ENCODE measurements at regions not wholly inside any gene's neighbourhood (a gene's known extent, or its start where the extent isn't known, plus 50 kb on each side); places are given as distances from the start of the nearest gene placed in this dataset.
"Not testable (repeated sequence)": the region's sequence is repeated elsewhere in the genome, so short reads cannot be mapped to it uniquely, and the experiment has no call there.

DNA sequence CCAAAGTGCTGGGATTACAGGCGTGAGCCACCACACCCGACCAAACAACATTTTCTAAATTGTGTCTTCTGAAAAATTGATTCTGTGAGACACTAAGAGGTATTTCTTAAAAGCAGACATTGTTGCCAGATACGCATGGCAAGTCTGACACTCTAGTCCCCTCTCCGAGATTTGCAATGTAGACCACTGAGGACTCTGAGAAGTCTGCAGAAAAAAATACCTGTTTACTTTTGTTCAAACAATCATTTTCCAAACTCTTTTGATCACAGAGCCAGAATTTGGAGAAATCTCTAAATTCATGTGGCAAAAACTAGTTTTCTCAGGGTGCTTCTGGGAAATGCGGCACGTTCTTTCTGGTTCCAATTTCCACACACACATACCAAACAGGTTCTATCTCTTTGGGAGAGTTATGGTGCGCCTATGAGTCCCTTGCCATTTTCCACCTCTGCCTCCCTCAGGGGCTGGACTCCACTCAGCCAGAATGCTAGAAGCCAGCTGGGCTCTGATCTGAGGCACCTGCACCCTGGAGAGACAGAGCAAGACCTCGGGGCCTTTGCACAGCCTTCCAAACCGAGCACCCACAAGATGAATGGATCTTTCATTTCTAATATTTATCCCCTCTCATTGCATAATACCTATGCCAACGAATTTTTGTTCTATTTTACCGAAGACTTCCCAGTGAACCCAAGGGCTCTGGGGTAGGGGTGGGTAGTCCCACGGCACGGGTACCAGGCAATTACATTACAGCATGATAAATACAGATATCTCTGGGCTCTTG is 152.7 kb downstream of the MYCN start:
- no peaks in the 10 kb centered on the region for H3K4me1 ChIP-seq (ENCODE audit: insufficient read depth, poor library complexity, severe bottlenecking)
- ATAC-seq (ENCODE audit: low read depth), result no peak
- DNase-seq (ENCODE audit: low spot score), result no peak
- no peaks in the 10 kb centered on the region for H3K36me3 ChIP-seq (ENCODE audit: low read depth)
- no peaks in the 10 kb centered on the region for H3K9me3 ChIP-seq (ENCODE audit: severe bottlenecking)
- no peaks in the 10 kb centered on the region for H3K27me3 ChIP-seq (ENCODE audit: insufficient read depth, poor library complexity, severe bottlenecking)
- H3K4me3 ChIP-seq (ENCODE audit: severe bottlenecking), result no peak overlapping the region
- no peak overlapping the region for H3K27ac ChIP-seq (ENCODE audit: poor library complexity, severe bottlenecking)
- TF ChIP-seq, protein P1, sequence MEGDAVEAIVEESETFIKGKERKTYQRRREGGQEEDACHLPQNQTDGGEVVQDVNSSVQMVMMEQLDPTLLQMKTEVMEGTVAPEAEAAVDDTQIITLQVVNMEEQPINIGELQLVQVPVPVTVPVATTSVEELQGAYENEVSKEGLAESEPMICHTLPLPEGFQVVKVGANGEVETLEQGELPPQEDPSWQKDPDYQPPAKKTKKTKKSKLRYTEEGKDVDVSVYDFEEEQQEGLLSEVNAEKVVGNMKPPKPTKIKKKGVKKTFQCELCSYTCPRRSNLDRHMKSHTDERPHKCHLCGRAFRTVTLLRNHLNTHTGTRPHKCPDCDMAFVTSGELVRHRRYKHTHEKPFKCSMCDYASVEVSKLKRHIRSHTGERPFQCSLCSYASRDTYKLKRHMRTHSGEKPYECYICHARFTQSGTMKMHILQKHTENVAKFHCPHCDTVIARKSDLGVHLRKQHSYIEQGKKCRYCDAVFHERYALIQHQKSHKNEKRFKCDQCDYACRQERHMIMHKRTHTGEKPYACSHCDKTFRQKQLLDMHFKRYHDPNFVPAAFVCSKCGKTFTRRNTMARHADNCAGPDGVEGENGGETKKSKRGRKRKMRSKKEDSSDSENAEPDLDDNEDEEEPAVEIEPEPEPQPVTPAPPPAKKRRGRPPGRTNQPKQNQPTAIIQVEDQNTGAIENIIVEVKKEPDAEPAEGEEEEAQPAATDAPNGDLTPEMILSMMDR (IDR thresholded peaks at IDR 0.05; ENCODE audit: poor library complexity, severe bottlenecking), result no peak

DNA sequence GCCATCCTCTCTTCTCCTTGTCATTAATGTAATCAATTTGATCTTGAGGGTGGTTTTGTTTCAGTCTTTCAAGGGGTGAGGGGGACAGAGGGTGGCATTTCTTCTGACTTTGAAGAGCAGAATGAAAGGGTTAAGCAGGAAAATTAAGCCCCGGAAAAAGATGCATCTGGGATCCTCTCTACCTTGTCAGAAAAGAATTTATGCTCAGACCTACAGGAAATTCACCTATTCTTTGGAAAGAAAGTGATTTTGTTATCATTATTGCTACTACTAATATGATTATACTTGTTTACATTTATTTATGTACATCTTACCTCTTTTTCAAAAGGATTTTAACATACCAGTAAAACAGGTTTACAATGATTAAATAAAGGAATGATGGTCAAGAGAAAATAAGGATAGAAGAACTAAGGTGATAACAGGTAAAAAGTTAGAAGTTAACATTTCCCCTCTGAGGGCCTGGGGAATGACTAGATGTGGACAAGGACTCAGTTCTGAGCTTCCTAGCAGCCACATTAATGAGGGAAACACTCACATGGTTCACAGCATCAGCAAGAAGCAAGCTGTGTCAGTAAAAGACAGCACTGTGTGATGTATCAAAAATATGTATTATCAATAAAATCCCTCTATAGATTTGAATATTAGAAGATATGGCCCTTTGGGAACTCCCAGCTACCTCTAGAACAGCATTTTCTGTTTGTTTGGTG is 151.4 kb downstream of the MYCN start:
- no peaks in the 10 kb centered on the region for H3K9me3 ChIP-seq (ENCODE audit: severe bottlenecking)
- no peak for ATAC-seq (ENCODE audit: low read depth)
- TF ChIP-seq, protein P1 (IDR thresholded peaks at IDR 0.05; ENCODE audit: poor library complexity, severe bottlenecking), result no peak
- H3K4me1 ChIP-seq (ENCODE audit: insufficient read depth, poor library complexity, severe bottlenecking), result no peaks in the 10 kb centered on the region
- H3K27me3 ChIP-seq (ENCODE audit: insufficient read depth, poor library complexity, severe bottlenecking), result no peaks in the 10 kb centered on the region
- H3K36me3 ChIP-seq (ENCODE audit: low read depth), result no peaks in the 10 kb centered on the region
- DNase-seq (ENCODE audit: low spot score), result no peak
- H3K27ac ChIP-seq (ENCODE audit: poor library complexity, severe bottlenecking), result no peak overlapping the region
- no peak overlapping the region for H3K4me3 ChIP-seq (ENCODE audit: severe bottlenecking)

DNA sequence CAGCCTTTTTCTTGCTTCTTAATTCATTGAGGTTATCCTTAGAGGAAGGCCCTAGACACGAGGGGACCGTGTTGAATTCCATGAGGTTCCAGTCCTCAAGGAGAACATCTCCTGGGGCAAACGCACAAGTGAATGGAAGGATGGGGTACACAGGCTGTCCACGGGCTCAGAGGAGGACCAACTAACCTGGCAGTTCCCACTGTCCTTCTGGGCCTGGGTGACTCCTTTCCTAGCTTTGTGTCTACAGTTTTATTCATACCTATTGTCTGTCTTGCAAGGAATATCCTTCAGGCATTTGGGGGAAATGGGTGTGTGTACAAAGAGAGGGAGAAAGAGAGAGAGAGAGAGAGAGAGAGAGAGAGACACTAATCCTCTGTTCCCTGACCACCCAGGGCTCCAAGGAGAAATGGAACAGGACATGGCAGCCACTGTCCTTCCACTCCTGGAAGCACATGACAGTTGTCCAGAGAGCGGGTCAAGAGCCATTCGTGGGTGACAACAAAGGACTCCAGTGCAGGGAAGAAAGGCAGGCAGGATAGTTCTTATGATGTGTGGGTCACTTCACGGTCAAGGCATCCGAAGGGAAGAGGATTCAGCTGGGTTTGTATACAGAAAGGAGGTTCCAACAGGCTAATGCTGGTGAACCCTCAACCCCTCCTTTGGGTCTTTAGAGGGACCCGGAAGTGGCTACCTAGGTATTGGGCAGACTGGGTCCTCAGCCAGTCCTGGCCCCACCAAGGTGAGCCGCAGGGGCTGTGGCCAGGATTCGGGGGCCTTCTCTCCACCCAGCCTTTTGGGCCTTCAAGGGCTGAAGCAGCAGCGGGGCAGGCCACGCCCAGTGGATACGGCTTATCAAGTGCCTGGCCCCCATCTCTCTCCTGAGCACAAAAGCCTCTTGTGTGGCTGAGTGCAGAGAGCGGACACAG is 150.6 kb downstream of the MYCN start:
- Histone ChIP-seq H3K27me3 (ENCODE audit: insufficient read depth, poor library complexity, severe bottlenecking) (no peaks in the 10 kb centered on the region), H3K36me3 (ENCODE audit: low read depth) (no peaks in the 10 kb centered on the region), H3K9me3 (ENCODE audit: severe bottlenecking) (no peaks in the 10 kb centered on the region), H3K4me1 (ENCODE audit: insufficient read depth, poor library complexity, severe bottlenecking) (no peaks in the 10 kb centered on the region), H3K27ac (ENCODE audit: poor library complexity, severe bottlenecking) (no peak overlapping the region), H3K4me3 (ENCODE audit: severe bottlenecking) (no peak overlapping the region)
- no peak for ATAC-seq (ENCODE audit: low read depth)
- TF ChIP-seq, protein P1 (IDR thresholded peaks at IDR 0.05; ENCODE audit: poor library complexity, severe bottlenecking), result no peak
- no peak for DNase-seq (ENCODE audit: low spot score)

DNA sequence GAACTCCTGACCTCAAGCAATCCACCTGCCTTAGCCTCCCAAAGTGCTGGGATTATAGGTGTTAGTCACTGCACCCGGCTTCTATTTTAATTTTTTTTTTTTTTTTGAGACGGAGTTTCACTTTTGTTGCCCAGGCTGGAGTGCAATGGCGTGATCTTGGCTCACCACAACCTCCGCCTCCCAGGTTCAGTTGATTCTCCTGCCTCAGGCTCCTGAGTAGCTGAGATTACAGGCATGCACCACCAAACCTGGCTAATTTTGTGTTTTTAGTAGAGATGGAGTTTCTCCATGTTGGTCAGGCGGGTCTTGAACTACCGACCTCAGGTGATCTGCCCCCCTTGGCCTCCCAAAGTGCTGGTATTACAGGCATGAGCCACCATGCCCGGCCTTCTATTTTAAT is 149.1 kb downstream of the MYCN start:
- H3K4me1 ChIP-seq (ENCODE audit: insufficient read depth, poor library complexity, severe bottlenecking); H3K9me3 ChIP-seq (ENCODE audit: severe bottlenecking); H3K4me3 ChIP-seq (ENCODE audit: severe bottlenecking); ATAC-seq (ENCODE audit: low read depth); DNase-seq (ENCODE audit: low spot score); H3K27ac ChIP-seq (ENCODE audit: poor library complexity, severe bottlenecking); H3K36me3 ChIP-seq (ENCODE audit: low read depth); H3K27me3 ChIP-seq (ENCODE audit: insufficient read depth, poor library complexity, severe bottlenecking): not testable (repeated sequence)

DNA sequence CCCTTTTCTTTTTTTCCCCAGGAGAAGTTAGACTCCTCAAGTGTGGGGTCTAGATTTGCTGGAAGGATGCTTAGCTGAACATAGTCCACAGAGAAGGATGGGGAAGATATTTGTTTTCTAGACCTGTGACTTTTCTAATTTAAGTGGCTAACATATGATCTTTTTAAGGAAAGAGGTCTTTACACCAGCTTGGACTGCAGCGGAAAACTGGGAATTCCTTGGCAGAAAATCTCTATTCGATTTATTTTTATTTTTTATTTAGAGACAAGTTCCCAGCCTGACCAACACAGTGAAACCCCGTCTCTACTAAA is 148.4 kb downstream of the MYCN start:
- no peak for ATAC-seq (ENCODE audit: low read depth)
- H3K27me3 ChIP-seq (ENCODE audit: insufficient read depth, poor library complexity, severe bottlenecking), result no peaks in the 10 kb centered on the region
- H3K4me1 ChIP-seq (ENCODE audit: insufficient read depth, poor library complexity, severe bottlenecking), result no peaks in the 10 kb centered on the region
- no peak overlapping the region for H3K4me3 ChIP-seq (ENCODE audit: severe bottlenecking)
- TF ChIP-seq, protein P1 (IDR thresholded peaks at IDR 0.05; ENCODE audit: poor library complexity, severe bottlenecking), result no peak
- no peaks in the 10 kb centered on the region for H3K36me3 ChIP-seq (ENCODE audit: low read depth)
- DNase-seq (ENCODE audit: low spot score), result no peak
- no peak overlapping the region for H3K27ac ChIP-seq (ENCODE audit: poor library complexity, severe bottlenecking)
- no peaks in the 10 kb centered on the region for H3K9me3 ChIP-seq (ENCODE audit: severe bottlenecking)

Data from RWPE2 (cell line).